WTC11 (cell line): ENCODE measurements at regions not wholly inside any gene's neighbourhood (a gene's known extent, or its start where the extent isn't known, plus 50 kb on each side); places are given as distances from the start of the nearest gene placed in this dataset.

Source experiments
- ATAC-seq: fragments of 200-7000 bp; cut with Tn5 transposase; 2 replicates; pipeline ENCODE4 v1.10.0; 2021; ENCODE audit warnings: mild to moderate bottlenecking, moderate library complexity
- CTCF ChIA-PET: fragments of 300-600 bp; sonication (Branson Sonifier 250); formaldehyde crosslinking; loops from one replicate; lab custom pipeline; 2021; ENCODE audit warnings: antibody characterized with exemption; lab: Charles Lee
- POLR2A ChIA-PET: fragments of 350-600 bp; sonication (Branson Sonifier 250); formaldehyde crosslinking; loops from one replicate; lab custom pipeline; 2021; ENCODE audit warnings: antibody characterized with exemption; lab: Charles Lee
- DNase-seq: peaks from one replicate; pipeline ENCODE4 v3.0.0; 2021; ENCODE audit warnings: low spot score
- H3K27ac Mint-ChIP-seq: 2 replicates; pipeline ENCODE4 v1.8.0; 2021; ENCODE audit warnings: mixed read lengths
- H3K27me3 Mint-ChIP-seq: 2 replicates; pipeline ENCODE4 v1.8.0; 2021; ENCODE audit warnings: low read depth, mild to moderate bottlenecking, moderate library complexity, mixed read lengths
- H3K36me3 Mint-ChIP-seq: 2 replicates; pipeline ENCODE4 v1.8.0; 2021; ENCODE audit warnings: mixed read lengths
- H3K4me1 Mint-ChIP-seq: 2 replicates; pipeline ENCODE4 v1.8.0; 2022; ENCODE audit warnings: mixed read lengths
- H3K4me3 Mint-ChIP-seq: 2 replicates; pipeline ENCODE4 v1.8.0; 2021; ENCODE audit warnings: mild to moderate bottlenecking, moderate library complexity, mixed read lengths
- H3K9me3 Mint-ChIP-seq: 2 replicates; pipeline ENCODE4 v1.8.0; 2021; ENCODE audit warnings: mixed read lengths
- AFF4 ChIP-seq: sonication (generic); formaldehyde crosslinking; IDR thresholded peaks from 2 replicates; pipeline ENCODE4 v1.8.1; 2023; ENCODE audit warnings: mild to moderate bottlenecking, missing genetic modification reagents, borderline replicate concordance
- AR ChIP-seq: fragments of 250-450 bp; sonication (Bioruptor Pico); IDR thresholded peaks from 2 replicates; pipeline ENCODE4 v1.9.0; 2021; ENCODE audit warnings: mild to moderate bottlenecking
- CTCF ChIP-seq: fragments of 200-600 bp; IDR thresholded peaks from 2 replicates; pipeline ENCODE4 v1.8.0; 2022; ENCODE audit warnings: antibody characterized with exemption
- FOXJ3 ChIP-seq: sonication (generic); formaldehyde crosslinking; IDR thresholded peaks from 2 replicates; pipeline ENCODE4 v1.9.0; 2021; ENCODE audit warnings: missing genetic modification reagents, mild to moderate bottlenecking, borderline replicate concordance
- JAZF1 ChIP-seq: fragments of 250-450 bp; sonication (Bioruptor Pico); IDR thresholded peaks from 2 replicates; pipeline ENCODE4 v1.9.0; 2021; ENCODE audit warnings: moderate library complexity, mild to moderate bottlenecking, inconsistent platforms
- MXD4 ChIP-seq: fragments of 250-450 bp; sonication (Bioruptor Pico); IDR thresholded peaks from 2 replicates; pipeline ENCODE4 v1.8.0; 2021; ENCODE audit warnings: mild to moderate bottlenecking, moderate library complexity, borderline replicate concordance
- NFYB ChIP-seq: sonication (generic); formaldehyde crosslinking; conservative IDR thresholded peaks from 2 replicates; pipeline ENCODE4 v1.8.0; 2022; ENCODE audit warnings: low read depth, missing genetic modification reagents
- NR1H2 ChIP-seq: sonication (generic); formaldehyde crosslinking; IDR thresholded peaks from 2 replicates; pipeline ENCODE4 v1.9.0; 2021; ENCODE audit warnings: mild to moderate bottlenecking, moderate library complexity, missing genetic modification reagents
- NR2C2 ChIP-seq: sonication (generic); formaldehyde crosslinking; IDR thresholded peaks from 2 replicates; pipeline ENCODE4 v1.8.0; 2022; ENCODE audit warnings: mild to moderate bottlenecking, missing genetic modification reagents
- RORB ChIP-seq: fragments of 250-450 bp; sonication (Bioruptor Pico); IDR thresholded peaks from 2 replicates; pipeline ENCODE4 v1.9.0; 2021; ENCODE audit warnings: mild to moderate bottlenecking
- SMAD3 ChIP-seq: sonication (generic); formaldehyde crosslinking; IDR thresholded peaks from 2 replicates; pipeline ENCODE4 v1.8.0; 2022; ENCODE audit warnings: missing genetic modification reagents, mild to moderate bottlenecking, borderline replicate concordance
- ZMAT4 ChIP-seq: fragments of 250-450 bp; sonication (Bioruptor Pico); IDR thresholded peaks from 2 replicates; pipeline ENCODE4 v1.9.0; 2021; ENCODE audit warnings: mild to moderate bottlenecking
- ZNF219 ChIP-seq: sonication (generic); formaldehyde crosslinking; IDR thresholded peaks from 2 replicates; pipeline ENCODE4 v1.8.0; 2023; ENCODE audit warnings: missing genetic modification reagents, mild to moderate bottlenecking, borderline replicate concordance
- ZNF263 ChIP-seq: sonication (generic); formaldehyde crosslinking; IDR thresholded peaks from 2 replicates; pipeline ENCODE4 v1.8.1; 2022; ENCODE audit warnings: low read depth, mild to moderate bottlenecking, moderate library complexity, missing genetic modification reagents
- ZNF317 ChIP-seq: sonication (generic); formaldehyde crosslinking; IDR thresholded peaks from 2 replicates; pipeline ENCODE4 v1.8.1; 2023; ENCODE audit warnings: low read depth, mild to moderate bottlenecking, moderate library complexity, missing genetic modification reagents, borderline replicate concordance
- ZNF512 ChIP-seq: sonication (generic); formaldehyde crosslinking; IDR thresholded peaks from 2 replicates; pipeline ENCODE4 v1.8.1; 2022; ENCODE audit warnings: missing genetic modification reagents, borderline replicate concordance

- ATAC-seq (no peak), DNase-seq (no peak)
- Mint-ChIP-seq H3K4me1 (peaks cover 23% of the 10 kb centered on the region), H3K27ac (no peak overlapping the region), H3K27me3 (peaks cover 5% of the 10 kb centered on the region; the same call in 1 of the 2 replicates), H3K9me3 (peaks cover 8% of the 10 kb centered on the region), H3K4me3 (no peak overlapping the region), H3K36me3 (no peaks in the 10 kb centered on the region)
- POLR2A ChIA-PET = no interaction called here
- CTCF ChIA-PET = interaction anchor here (1.8 to 2.3 kb wide), 2 partner anchors 26 to 123 kb away, joined by 5 to 13 read pairs; no protein-coding TSS in a partner anchor
- TF ChIP-seq RORB (CRISPR knock-in tag) = no peak
- TF ChIP-seq AR = no peak
- no peak for TF ChIP-seq ZNF317 (CRISPR knock-in tag)
- TF ChIP-seq AFF4 (CRISPR knock-in tag) = no peak
- no peak for TF ChIP-seq ZNF512
- no peak for TF ChIP-seq ZNF263 (CRISPR knock-in tag)
- no peak for TF ChIP-seq NFYB (CRISPR knock-in tag)
- no peak for TF ChIP-seq MXD4
- no peak for TF ChIP-seq CTCF
- TF ChIP-seq FOXJ3 (CRISPR knock-in tag) = no peak
- TF ChIP-seq NR1H2 (CRISPR knock-in tag) = no peak
- TF ChIP-seq SMAD3 = no peak
- no peak for TF ChIP-seq NR2C2 (CRISPR knock-in tag)
- no peak for TF ChIP-seq JAZF1 (CRISPR knock-in tag)
- TF ChIP-seq ZNF219 (CRISPR knock-in tag) = no peak
- no peak for TF ChIP-seq ZMAT4 (CRISPR knock-in tag)
Observed at GRCh38 chr11:71370020-71370747, 78.0 kb downstream of the DHCR7 start.
